G401 (cell line): ENCODE measurements at regions not wholly inside any gene's neighbourhood (a gene's known extent, or its start where the extent isn't known, plus 50 kb on each side); places are given as distances from the start of the nearest gene placed in this dataset.

ENCODE experiments used
- DNase-seq: peaks from one replicate; pipeline ENCODE4 v3.0.0-alpha.2; 2015; ENCODE audit warnings: low spot score
- in situ Hi-C: cut with HindIII; loops from 2 replicates; pipeline ENCODE4 v1.10.0; 2016; ENCODE audit warnings: low sequenced_read_pairs, mixed read lengths

GRCh38 chr2:207390302-207391095, 139.3 kb upstream of the CREB1 start:
- DNase-seq: no peak
- in situ Hi-C loops: no loop called here

GRCh38 chr2:207394203-207394781, 135.5 kb upstream of the CREB1 start:
- in situ Hi-C loops: no loop called here

GRCh38 chr2:207394812-207395534, 134.8 kb upstream of the CREB1 start:
- in situ Hi-C loops: no loop called here
- DNase-seq: no peak

More at GRCh38 chr2:207394203-207394781, 135.5 kb upstream of the CREB1 start:
- DNase-seq: no peak

GRCh38 chr2:207395535-207396251, 134.1 kb upstream of the CREB1 start:
- in situ Hi-C loops: no loop called here
- DNase-seq: no peak

GRCh38 chr2:207397917-207398655, 131.7 kb upstream of the CREB1 start:
- in situ Hi-C loops: no loop called here
- no peak for DNase-seq

- DNase-seq: no peak
- in situ Hi-C loops: no loop called here
Observed at GRCh38 chr2:207399301-207399700, 130.5 kb upstream of the CREB1 start.

- DNase-seq: no peak
- in situ Hi-C loops: no loop called here
Observed at GRCh38 chr2:207401338-207401737, 128.4 kb upstream of the CREB1 start.

GRCh38 chr2:207403141-207403540, 126.6 kb upstream of the CREB1 start:
- DNase-seq: no peak
- in situ Hi-C loops: no loop called here

- in situ Hi-C loops: no loop called here
- no peak for DNase-seq
Observed at GRCh38 chr2:207403950-207404349, 125.8 kb upstream of the CREB1 start.

- in situ Hi-C loops: no loop called here
- no peak for DNase-seq
Observed at GRCh38 chr2:207405150-207405549, 124.6 kb upstream of the CREB1 start.

GRCh38 chr2:207408086-207408794, 121.5 kb upstream of the CREB1 start:
- no peak for DNase-seq
- in situ Hi-C loops: no loop called here

- in situ Hi-C loops: no loop called here
- DNase-seq: no peak
Observed at GRCh38 chr2:207409517-207409916, 120.2 kb upstream of the CREB1 start.

GRCh38 chr2:207412787-207413310, 116.9 kb upstream of the CREB1 start:
- no peak for DNase-seq
- in situ Hi-C loops: no loop called here

- in situ Hi-C loops: no loop called here
- no peak for DNase-seq
Observed at GRCh38 chr2:207413376-207413907, 116.3 kb upstream of the CREB1 start.

GRCh38 chr2:207416111-207416510, 113.7 kb upstream of the CREB1 start:
- no peak for DNase-seq
- in situ Hi-C loops: no loop called here

- in situ Hi-C loops: no loop called here
- no peak for DNase-seq
Observed at GRCh38 chr2:207416900-207417299, 112.9 kb upstream of the CREB1 start.

GRCh38 chr2:207417301-207417718, 112.5 kb upstream of the CREB1 start:
- DNase-seq: no peak
- in situ Hi-C loops: no loop called here

- DNase-seq: no peak
- in situ Hi-C loops: no loop called here
Observed at GRCh38 chr2:207418419-207418818, 111.3 kb upstream of the CREB1 start.
